Hematopoietic multipotent progenitor cell treated with erythropoietin and hydrocortisone succinate and interleukin-3 and kit ligand, for 8 days (in vitro differentiated cells): ENCODE measurements at regions not wholly inside any gene's neighbourhood (a gene's known extent, or its start where the extent isn't known, plus 50 kb on each side); places are given as distances from the start of the nearest gene placed in this dataset.
"Not testable (repeated sequence)": the region's sequence is repeated elsewhere in the genome, so short reads cannot be mapped to it uniquely, and the experiment has no call there.

Source experiments
- DNase-seq: peaks from one replicate; pipeline ENCODE4 v3.0.0-alpha.2; 2015

DNA sequence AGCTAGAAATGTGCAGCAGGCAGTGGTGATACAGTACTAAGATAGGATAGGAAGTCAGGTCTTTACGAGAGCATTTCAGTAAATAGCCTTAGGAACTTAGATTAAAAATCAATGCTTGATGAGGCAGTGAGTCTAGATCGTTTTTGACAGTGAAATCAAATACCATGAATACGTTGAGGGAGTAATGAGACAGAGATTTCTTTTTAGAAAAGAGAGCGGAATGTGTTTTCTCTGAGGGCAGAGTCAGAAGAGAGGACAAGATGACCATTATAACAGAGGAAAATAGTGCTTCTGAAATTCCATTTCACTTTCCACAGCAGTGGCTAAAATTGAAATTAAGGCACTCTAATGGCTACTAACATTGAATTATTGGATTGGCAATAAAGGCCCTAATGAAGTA lies 339.6 kb downstream of the UTRN start:
- no peak for DNase-seq

DNA sequence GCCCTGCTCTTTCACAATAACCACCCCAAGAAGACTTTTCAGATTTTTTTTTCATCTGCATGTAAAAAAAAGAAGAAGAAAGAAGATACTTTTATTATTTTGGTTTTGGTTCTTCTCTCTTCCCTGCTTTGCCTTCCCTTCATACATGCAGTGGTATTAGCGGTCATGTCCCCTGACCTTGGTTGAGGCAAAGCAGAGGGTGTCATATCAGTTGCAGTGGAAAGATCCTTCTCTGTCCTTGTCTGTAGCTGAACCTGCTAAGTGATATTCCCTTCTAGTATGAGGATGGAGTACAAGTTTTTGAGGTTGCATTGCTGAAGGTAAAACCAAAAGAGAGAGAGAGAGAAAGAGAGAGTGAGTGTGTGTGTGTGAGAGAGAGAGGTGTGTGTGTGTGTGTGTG lies 345.7 kb downstream of the UTRN start:
- DNase-seq, result no peak

GRCh38 chr6:144632266-144632665 lies 347.1 kb downstream of the UTRN start:
- DNase-seq, result no peak

DNA sequence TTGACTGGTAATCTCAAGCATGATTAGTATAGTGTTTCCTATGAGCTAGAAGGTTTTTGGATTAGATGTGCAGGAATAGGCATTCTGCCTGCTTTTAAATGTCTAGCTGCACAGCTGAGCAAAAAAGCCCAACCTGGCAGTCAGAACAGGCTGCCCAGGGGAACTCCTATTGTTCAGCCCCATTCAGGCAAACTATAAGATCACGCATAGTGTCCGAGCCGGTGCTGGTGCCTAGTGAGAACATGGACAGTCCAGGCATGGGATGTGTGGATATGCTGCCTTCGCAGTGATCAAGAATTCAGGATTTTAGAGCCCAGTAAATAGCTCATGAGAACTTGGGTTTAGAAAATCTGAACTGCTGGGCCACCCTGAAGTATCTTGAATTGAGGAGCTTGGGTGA lies 348.8 kb downstream of the UTRN start:
- no peak for DNase-seq

DNA sequence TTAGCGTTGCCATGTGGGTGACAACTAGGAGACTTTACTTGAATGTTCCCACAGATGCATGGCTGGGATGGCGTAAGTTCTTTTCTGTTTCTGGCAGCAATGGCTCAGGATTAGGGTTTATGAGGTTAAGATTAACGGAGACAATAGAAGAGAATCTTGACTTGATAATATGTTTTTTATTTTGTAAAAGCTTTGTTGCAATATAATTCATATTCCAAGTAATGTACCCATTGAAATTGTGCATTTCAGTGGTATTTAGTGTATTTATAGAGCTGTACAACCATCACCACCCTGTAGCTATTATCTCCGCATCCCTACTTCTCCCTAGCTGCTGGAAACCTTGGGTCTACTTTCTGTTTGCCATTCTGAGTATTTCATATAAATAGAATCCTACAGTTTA lies 349.2 kb downstream of the UTRN start:
- DNase-seq, result no peak

- DNase-seq, result no peak
Measured at GRCh38 chr6:144635051-144635450, 349.9 kb downstream of the UTRN start.

- not testable (repeated sequence) for DNase-seq
Measured at GRCh38 chr6:144636025-144636424, 350.9 kb downstream of the UTRN start.

GRCh38 chr6:144637541-144637940 lies 352.4 kb downstream of the UTRN start:
- DNase-seq, result no peak

GRCh38 chr6:144639654-144640053 lies 354.5 kb downstream of the UTRN start:
- DNase-seq, result no peak

DNA sequence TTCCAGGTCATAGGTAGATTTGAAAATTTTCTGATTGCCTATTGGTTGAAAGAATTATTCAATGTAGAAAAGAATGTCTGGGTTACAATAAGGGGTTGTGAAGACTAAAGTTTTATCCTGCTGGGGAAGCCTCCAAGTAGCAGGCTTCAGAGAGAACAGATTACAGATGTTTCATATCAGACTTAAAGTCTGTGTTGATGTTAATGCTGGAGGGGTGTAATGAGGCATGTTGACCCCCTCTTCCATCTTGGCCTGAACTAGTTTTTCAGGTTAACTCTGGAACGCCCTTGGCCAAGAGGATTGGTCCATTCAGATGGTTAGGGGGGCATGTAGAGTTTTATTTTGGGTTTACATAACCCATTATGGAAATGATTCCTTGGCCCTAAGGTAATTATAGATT lies 356.2 kb downstream of the UTRN start:
- DNase-seq, result no peak

GRCh38 chr6:144644776-144645175 lies 359.6 kb downstream of the UTRN start:
- no peak for DNase-seq

DNA sequence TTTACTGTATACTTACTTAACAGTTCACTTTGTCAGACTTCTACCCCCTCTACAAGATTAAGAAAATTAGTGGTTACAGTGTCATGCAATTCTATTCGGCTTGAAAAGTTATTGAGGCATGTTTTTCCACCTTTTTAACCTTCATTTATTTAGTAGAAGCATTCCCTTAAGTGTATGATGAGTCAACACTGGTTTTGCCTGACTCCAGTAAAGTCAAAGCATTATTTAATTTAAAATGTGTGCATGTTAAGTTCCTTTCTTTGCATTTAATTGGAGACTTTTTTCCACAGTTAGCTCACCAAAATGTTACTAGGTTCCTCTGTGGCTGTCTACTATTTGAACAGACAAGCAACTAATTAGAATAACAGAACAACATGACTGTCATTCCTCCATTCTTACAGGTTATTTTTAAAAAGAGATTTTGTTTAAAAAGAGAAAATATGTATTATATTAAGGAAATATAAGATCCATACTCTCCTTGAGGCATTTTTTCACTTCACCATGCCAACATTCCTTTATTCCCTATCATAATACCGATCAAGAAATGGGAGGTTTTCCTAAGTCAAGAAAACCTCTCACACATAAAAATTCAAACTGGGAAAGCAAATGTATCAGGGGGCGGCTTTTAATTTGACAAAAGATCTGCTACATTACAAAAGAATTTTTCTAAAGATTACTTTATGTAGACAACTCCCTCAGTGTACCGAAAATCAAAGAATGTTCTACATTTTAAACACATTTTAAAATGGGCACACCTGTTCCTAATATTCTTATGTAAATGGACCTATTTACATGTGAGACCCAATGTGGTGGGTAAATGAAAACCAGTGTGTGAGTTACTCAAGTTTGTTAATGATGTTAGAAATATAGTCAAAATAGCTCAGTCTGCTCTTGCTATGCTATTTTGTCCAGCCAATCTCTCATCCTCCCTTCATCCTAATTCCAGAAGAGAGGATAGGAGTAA lies 361.2 kb downstream of the UTRN start:
- no peak for DNase-seq

DNA sequence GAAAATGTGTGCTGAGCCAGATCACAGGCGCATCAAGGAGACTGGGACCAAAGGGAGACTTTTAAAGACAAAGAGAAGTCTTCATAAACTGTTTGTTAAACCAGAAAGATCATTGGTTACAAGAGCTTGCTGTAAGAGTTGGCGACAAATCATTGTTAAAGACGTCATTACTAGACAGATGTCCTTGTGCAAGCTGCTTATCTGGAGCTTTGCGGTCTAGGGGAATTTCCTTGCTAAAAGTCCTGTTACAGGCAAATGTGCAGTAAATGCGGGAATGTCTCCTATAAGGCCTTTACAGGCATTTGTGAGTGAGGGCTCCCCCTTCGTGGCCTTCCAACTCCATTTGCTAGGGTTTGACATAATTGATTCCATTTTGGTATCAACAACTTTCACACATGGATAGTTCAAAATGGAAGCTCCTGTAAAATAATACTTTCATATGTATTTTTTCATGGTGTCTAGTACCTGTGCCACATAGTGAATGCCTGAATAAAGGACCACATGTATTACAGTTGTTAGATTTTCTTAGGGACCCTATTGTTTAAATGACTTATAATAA lies 362.4 kb downstream of the UTRN start:
- no peak for DNase-seq

- no peak for DNase-seq
Measured at GRCh38 chr6:144647971-144648651, 363.0 kb downstream of the UTRN start.

DNA sequence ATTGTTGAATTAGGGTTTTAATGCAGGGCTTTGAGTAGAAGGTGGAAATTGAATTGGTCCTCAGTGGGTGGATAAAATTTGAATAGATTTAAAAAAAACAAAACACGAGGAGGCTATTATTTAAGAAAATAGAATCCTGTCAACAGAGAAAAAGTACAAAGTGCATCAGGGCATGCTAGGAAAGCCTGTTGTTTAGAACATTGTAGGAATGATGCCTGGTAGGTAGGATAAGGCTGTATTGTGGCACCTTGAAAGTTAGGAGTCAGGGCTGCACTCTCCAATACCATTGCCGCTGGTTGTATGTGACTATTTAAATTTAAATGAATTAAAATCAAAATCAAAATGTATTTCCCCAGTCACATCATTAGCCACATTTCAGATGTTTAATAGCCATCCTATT lies 363.9 kb downstream of the UTRN start:
- DNase-seq, result no peak

- DNase-seq, result no peak
Measured at GRCh38 chr6:144651234-144651633, 366.1 kb downstream of the UTRN start.

GRCh38 chr6:144652292-144652891 lies 367.3 kb downstream of the UTRN start:
- no peak for DNase-seq

- DNase-seq, result no peak
Measured at GRCh38 chr6:144653885-144654505, 368.9 kb downstream of the UTRN start.

DNA sequence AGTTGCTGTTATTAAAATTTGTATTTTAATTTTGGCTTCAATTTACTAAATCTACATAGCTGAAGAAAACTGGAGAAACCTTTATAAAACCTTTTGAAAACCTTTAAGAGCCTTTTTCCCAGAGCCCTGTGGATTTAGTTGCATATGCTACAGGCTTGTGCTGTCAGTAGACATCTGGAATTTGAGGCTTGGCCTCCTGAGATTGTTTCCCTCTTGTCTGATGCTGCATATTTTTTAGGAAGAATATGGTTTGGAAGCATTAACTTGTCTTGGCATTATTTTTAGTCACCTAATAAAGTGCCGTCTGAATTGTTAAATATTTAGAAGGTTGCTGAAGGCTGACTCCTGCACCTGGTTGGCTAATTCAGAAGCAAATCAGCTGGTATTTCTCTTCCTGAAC lies 369.4 kb downstream of the UTRN start:
- no peak for DNase-seq

GRCh38 chr6:144655376-144655775 lies 370.2 kb downstream of the UTRN start:
- DNase-seq, result no peak

- DNase-seq, result no peak
Measured at GRCh38 chr6:144657691-144658090, 372.6 kb downstream of the UTRN start.

DNA sequence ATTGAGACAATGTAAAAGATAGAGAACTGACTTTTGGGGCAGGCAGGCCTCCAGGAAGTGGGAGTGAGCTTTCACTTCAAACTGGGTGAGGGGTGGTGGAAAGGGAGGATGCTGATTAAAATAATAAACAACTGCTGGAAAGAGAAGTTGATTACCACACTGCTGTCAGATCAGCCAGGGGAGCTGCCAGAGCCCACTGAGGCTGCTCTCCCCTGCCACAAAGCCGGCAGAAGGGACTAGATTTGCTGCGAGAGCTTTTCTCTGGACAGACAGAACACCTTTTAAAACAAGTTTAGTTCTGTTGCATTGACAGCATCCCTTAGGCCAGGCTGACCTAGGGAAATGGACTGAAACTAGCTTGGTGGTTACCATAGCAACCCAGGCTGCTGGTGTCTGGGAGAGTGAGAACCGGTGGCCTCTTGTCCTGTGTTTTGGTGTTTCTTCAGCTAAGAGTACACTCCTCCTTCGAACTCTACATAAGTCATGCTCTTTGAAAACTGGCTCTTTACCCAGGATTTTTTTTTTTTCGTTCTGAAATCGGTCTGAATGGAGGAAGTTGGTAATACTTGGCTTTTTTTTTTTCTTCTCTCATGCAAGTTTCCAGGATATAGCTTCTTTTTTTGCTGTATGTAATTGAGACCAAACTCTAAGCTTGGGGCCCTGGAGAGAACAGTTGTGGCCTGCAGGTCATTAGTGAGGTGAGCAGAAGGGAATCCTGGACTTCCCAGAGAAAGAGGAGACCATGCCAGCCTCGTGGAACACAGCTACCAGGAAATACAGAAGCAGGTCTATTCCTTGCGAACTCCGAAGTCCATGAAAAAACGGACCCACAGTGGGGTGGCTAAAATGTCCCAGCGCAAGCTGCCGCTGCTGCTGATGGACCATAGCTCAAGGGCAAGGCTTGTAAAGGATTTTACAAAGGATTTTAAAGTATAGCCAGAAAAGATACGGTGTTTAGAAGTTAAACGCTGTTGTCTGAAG lies 374.4 kb downstream of the UTRN start:
- no peak for DNase-seq
